ENCODE measurements at regions not wholly inside any gene's neighbourhood (a gene's known extent, or its start where the extent isn't known, plus 50 kb on each side); places are given as distances from the start of the nearest gene placed in this dataset.

DNA sequence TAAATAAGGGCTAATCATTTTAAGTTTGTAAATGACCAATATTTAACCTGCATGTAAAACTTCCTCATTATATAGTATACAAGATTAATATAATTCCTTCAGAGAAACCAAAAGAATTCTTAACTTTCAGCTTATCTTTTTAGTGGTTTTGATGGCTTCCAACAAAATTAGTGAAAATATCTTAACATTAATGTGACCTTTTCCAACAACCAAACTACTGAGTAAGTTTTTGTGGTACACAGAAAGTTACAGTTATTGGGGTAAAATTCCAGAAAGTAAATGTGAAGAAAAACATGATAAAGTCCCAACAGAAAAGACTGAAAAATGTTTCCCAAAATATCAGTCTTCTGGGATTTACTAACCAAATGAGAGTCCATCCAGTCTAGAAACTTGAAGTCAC, 111.0 kb upstream of the PDE3A start:
- ChIA-PET POLR2A (no interaction called here), CTCF (no interaction called here), RAD21 (ENCODE audit: low non-redundant PET in 1 of 2, low total read pairs in 2 of 2, uncharacterized antibody in 2 of 2, unreplicated experiment in 2 of 2) (no interaction called here)
- Histone ChIP-seq H3K36me3 (ENCODE audit: control insufficient read depth in 1 of 2, insufficient read depth in 2 of 2, low read length in 2 of 2) (no peaks in the 10 kb centered on the region), H3K27me3 (ENCODE audit: insufficient read depth, low read length) (no peaks in the 10 kb centered on the region), H3K4me1 (ENCODE audit: control insufficient read depth in 1 of 2, insufficient read depth in 2 of 2, low read length in 2 of 2) (no peaks in the 10 kb centered on the region), H3K9ac (ENCODE audit: low read length) (no peak overlapping the region), H4K20me1 (ENCODE audit: insufficient read depth) (no peaks in the 10 kb centered on the region), H3K4me2 (ENCODE audit: low read length) (no peak overlapping the region), H3K9me2 (ENCODE audit: insufficient read depth) (no peaks in the 10 kb centered on the region), H3K27ac (ENCODE audit: low read depth, low read length) (no peak overlapping the region), H3K79me2 (ENCODE audit: insufficient read depth, low read length) (no peaks in the 10 kb centered on the region), H3K4me3 (replicated peaks in 1 of 2; ENCODE audit: low read depth in 1 of 2, low read length in 2 of 2) (no peak overlapping the region), H3K9me3 (ENCODE audit: control insufficient read depth in 1 of 2, insufficient read depth in 1 of 2, low read depth in 1 of 2, low read length in 2 of 2) (no peaks in the 10 kb centered on the region), H2AFZ (ENCODE audit: low read depth, low read length, poor library complexity, severe bottlenecking) (no peak overlapping the region)
- ATAC-seq (no peak), DNase-seq (ENCODE audit: low read depth, low spot score) (no peak)
- intact Hi-C loops (cut with micrococcal nuclease) = no loop called here
- TF ChIP-seq SP1 (IDR thresholded peaks at IDR 0.05; ENCODE audit: low read depth) = no peak
- no peak for TF ChIP-seq EZH2phosphoT487 (IDR thresholded peaks at IDR 0.05; ENCODE audit: borderline replicate concordance)
- TF ChIP-seq, protein P1, sequence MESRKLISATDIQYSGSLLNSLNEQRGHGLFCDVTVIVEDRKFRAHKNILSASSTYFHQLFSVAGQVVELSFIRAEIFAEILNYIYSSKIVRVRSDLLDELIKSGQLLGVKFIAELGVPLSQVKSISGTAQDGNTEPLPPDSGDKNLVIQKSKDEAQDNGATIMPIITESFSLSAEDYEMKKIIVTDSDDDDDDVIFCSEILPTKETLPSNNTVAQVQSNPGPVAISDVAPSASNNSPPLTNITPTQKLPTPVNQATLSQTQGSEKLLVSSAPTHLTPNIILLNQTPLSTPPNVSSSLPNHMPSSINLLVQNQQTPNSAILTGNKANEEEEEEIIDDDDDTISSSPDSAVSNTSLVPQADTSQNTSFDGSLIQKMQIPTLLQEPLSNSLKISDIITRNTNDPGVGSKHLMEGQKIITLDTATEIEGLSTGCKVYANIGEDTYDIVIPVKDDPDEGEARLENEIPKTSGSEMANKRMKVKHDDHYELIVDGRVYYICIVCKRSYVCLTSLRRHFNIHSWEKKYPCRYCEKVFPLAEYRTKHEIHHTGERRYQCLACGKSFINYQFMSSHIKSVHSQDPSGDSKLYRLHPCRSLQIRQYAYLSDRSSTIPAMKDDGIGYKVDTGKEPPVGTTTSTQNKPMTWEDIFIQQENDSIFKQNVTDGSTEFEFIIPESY (IDR thresholded peaks at IDR 0.05; ENCODE audit: extremely low read depth, insufficient replicate concordance, low read length) = no peak
- no peak for TF ChIP-seq POLR2A (IDR thresholded peaks at IDR 0.05; ENCODE audit: borderline replicate concordance, extremely low read depth, insufficient read depth, insufficient read length)
- TF ChIP-seq, protein P2, sequence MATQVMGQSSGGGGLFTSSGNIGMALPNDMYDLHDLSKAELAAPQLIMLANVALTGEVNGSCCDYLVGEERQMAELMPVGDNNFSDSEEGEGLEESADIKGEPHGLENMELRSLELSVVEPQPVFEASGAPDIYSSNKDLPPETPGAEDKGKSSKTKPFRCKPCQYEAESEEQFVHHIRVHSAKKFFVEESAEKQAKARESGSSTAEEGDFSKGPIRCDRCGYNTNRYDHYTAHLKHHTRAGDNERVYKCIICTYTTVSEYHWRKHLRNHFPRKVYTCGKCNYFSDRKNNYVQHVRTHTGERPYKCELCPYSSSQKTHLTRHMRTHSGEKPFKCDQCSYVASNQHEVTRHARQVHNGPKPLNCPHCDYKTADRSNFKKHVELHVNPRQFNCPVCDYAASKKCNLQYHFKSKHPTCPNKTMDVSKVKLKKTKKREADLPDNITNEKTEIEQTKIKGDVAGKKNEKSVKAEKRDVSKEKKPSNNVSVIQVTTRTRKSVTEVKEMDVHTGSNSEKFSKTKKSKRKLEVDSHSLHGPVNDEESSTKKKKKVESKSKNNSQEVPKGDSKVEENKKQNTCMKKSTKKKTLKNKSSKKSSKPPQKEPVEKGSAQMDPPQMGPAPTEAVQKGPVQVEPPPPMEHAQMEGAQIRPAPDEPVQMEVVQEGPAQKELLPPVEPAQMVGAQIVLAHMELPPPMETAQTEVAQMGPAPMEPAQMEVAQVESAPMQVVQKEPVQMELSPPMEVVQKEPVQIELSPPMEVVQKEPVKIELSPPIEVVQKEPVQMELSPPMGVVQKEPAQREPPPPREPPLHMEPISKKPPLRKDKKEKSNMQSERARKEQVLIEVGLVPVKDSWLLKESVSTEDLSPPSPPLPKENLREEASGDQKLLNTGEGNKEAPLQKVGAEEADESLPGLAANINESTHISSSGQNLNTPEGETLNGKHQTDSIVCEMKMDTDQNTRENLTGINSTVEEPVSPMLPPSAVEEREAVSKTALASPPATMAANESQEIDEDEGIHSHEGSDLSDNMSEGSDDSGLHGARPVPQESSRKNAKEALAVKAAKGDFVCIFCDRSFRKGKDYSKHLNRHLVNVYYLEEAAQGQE (IDR thresholded peaks at IDR 0.05; ENCODE audit: low read depth) = no peak
- TF ChIP-seq YY1 (IDR thresholded peaks at IDR 0.05; ENCODE audit: extremely low read depth, insufficient replicate concordance, low read depth, low read length) = no peak
- no peak for TF ChIP-seq EZH2 (IDR thresholded peaks at IDR 0.05)
- TF ChIP-seq, protein P3, sequence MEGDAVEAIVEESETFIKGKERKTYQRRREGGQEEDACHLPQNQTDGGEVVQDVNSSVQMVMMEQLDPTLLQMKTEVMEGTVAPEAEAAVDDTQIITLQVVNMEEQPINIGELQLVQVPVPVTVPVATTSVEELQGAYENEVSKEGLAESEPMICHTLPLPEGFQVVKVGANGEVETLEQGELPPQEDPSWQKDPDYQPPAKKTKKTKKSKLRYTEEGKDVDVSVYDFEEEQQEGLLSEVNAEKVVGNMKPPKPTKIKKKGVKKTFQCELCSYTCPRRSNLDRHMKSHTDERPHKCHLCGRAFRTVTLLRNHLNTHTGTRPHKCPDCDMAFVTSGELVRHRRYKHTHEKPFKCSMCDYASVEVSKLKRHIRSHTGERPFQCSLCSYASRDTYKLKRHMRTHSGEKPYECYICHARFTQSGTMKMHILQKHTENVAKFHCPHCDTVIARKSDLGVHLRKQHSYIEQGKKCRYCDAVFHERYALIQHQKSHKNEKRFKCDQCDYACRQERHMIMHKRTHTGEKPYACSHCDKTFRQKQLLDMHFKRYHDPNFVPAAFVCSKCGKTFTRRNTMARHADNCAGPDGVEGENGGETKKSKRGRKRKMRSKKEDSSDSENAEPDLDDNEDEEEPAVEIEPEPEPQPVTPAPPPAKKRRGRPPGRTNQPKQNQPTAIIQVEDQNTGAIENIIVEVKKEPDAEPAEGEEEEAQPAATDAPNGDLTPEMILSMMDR (IDR thresholded peaks at IDR 0.05 in 2 of 3, conservative IDR thresholded peaks at IDR 0.05 in 1 of 3; ENCODE audit: borderline replicate concordance in 1 of 3, insufficient read depth in 1 of 3, low read depth in 2 of 3, low read length in 2 of 3) = no peak
- TF ChIP-seq JUND (IDR thresholded peaks at IDR 0.05) = no peak
- TF ChIP-seq CBX3 (IDR thresholded peaks at IDR 0.05; ENCODE audit: low read depth) = no peak
- BruUV-seq (replicated peaks) = no TSS peak
